ENCODE measurements at regions not wholly inside any gene's neighbourhood (a gene's known extent, or its start where the extent isn't known, plus 50 kb on each side); places are given as distances from the start of the nearest gene placed in this dataset.
A peak's percentile ranks its signal among the peaks of the same experiment; 100 is the strongest.
"Not testable (repeated sequence)": the region's sequence is repeated elsewhere in the genome, so short reads cannot be mapped to it uniquely, and the experiment has no call there.

DNA sequence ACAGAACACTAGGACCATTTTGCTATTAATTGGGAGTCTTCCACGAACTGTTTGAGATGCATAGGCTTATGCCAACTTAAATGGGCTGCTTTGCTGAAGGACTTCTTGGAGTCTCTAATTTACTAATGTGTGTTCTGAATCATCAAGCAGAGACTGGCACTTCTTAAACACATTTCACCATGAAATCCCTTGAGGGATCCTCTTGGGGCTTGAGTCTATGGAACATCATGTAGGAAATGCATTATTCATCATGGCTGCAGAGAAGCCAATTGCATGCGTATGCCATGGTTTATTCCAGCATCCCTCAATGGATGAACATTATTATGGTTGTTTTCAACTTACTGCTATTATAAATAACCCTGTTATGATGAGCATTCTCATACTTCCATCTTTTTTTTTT, 73.4 kb downstream of the FGD2 start:
- DNase-seq, result no peak

DNA sequence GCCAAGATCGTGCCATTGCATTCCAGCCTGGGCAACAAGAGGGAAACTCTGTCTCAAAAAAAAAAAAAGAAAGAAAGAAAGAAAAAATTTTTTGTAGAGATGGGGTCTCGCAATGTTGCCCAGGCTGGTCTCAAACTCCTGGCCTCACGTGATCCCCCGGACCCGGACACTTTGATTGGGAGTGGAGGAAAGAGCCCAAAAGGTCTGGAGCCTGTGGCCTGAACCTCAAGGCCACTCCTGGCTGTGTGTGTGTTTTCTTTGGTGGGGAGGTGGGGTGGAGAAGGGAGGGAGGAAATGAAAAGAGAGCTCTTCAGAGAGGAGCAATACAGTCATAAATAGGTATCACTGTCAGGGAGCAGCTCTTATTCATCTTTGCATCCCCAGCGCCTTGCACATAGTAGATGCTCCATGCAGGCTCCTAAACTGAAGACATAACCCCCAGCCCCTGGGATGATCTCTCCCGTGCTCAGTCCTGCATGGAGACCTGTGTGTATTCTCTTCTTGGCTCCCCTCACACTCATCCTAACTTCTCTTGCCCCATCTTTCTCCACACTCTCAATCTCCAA, 75.7 kb downstream of the FGD2 start:
- no peak for DNase-seq

DNA sequence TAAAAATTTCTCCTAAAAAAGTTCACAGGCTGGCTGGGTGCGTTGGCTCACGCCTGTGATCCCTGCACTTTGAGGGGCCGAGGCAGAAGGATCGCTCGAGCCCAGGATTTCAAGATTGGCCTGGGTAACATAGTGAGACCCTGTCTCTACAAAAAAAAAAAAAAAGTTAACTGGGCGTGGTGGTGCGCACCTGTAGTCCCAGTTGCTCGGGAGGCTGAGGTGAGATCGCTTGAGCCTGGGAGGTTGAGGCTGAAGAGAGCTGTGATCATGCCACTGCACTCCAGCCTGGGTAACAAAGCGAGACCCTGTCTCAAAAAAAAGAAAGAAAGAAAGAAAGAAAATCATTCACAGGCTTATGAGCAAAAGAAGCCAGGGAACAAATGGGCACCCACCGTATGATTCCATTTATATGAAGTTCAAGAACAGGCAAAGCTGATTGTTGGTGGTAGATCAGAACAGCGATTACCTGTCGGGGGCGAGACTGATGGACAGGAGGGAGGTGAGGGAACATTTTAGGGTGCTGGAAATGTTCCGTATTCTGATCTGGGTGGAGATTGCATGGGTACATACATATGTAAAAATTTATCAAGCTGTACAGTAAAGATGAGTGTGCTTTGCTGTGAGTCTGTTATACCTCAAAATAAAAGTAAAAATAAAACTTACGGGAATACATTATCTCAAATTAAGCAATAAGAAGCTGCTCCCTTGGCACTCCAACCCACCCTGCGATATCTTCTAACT, 77.1 kb downstream of the FGD2 start:
- DNase-seq, result no peak

DNA sequence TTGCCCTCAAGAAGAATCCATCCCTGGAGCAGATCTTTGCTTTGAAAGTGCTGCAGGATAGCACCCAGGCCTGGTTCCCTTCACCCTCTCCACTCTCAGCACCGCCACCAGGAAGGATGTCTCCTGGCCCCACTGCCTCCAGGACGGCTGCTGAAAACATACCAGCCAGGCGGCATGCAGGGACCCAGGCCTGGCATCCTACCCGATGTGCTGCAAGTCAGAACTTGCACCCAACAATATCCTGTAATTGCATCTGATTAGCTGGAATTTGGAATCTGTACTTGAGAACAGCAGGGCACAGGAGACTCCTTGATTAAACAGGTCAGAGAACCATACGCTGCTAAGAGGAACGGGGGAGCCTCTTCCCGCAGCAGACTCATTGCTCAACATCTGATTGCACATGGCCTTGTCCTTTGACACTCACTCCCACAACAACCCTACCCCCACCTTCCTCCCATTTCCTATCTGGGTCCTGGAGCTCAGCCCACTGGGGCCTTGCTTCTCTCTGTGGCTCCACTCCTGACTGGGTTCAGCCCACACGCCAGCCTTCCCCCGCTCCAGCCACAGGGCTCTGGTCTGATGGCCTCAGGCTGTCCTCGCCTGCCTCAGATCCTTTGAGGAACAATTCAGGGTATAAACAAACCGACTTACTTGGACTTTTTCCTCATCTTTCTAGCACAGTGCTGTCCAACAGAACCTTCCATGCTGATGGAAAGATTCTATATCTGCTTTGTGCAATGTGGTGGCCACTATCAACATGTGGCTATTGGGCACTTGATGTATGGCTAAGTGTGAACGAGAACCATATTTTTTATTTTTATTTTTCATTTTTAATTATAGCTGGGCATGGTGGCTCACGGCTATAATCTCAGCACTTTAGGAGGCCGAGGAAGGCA, 78.0 kb downstream of the FGD2 start:
- DNase-seq, result no peak

DNA sequence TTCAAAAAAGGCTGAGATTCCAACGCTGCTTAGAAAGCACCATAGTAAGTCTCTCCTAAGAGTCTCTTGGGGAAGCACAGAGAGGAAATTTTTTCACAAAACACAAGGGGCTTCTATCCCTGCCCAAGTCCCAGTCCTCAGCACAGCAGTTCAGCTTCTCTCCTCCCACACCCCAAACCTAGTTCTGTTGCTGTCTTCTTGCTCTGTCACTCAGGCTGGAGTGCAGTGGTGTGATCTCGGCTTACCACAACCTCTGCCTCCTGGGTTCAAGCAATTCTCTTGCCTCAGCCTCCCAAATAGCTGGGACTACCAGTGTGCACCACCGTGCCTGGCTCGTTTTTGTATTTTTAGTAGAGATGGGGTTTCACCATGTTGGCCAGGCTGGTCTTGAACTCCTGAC, 79.2 kb downstream of the FGD2 start:
- not testable (repeated sequence) for DNase-seq

DNA sequence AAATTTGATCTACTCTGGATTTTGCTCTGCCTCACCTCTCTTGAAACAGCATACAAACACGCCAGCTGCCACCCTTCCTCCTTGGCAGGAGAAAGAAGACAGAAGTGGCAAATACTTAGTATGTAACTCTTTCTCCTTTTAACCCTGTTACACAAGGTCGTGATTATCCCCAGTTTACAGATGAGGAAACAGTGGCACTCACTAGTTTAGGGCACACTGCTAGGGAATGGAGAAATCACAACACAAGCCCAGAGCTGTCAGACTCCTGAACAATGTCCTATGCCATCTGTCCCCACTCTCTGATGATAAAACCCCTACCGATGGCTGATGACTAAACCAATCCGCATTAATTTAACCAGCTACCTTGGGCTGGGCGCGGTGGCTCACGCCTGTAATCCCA, 79.7 kb downstream of the FGD2 start:
- DNase-seq, result no peak

DNA sequence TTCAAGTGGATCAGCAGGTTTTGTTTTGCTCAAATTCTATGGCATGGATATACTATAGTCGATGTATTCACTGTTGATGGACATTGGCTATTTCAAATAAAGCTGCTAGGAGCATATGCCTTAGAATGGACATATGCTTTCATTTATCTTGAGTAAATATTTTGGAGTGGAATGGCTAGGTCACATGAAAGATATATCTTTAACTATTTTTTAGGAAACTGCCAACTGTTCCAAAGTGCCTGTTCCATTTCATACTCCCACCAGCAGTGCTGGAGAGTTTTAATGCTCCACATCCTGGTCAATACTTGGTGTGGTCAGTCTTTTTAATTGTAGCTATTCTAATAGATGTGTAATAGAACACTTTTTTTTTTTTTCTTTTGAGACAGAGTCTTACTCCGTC, 81.1 kb upstream of the PIM1 start:
- DNase-seq, result no peak

DNA sequence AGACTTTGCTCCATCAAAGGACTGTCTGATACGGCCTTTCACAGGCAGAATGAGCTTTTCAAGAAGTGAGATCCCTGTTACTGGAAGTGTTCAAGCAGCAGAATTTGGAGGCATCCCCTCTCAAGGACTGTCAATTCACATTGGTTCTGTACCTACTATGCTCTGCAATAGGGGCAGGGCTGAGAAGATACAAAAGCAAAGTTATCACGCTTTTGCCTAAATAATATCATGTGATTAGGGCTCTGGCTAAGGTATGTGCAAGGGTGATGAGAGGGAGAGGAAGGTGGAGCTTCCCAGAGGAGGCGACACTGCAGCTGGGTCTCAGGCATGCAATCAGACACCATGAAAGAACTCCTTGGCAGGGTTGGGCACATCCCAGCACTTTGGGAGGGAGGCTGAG, 80.2 kb upstream of the PIM1 start:
- DNase-seq, result no peak

DNA sequence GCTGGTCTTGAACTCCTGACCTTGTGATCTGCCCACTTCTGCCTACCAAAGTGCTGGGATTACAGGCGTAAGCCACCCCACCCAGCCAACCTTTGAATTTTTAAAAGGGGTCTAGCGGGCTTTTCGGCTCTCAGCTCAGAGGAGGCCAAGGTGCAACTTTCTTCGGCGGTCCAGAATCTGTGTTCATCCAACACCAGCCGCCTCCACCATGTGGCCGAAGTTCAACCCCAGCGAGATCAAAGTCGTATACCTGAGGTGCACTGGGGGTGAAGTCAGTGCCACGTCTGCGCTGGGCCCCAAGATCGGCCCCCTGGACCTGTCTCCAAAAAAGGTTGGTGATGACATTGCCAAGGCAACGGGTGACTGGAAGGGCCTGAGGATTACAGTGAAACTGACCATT, 78.8 kb upstream of the PIM1 start:
- not testable (repeated sequence) for DNase-seq

DNA sequence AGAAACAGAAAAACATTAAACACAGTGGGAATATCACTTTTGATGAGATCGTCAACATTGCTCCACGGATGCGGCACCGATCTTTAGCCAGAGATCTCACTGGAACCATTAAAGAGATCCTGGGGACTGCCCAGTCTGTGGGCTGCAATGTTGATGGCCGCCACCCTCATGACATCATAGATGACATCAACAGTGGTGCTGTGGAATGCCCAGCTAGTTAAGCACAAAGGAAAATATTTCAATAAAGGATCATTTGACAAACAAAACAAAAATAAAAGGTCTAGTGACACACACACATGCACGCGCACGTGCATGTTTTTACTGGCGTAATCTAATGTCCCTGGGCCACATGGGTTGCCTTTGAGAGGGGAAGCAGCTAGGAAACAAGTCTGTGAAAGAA, 78.4 kb upstream of the PIM1 start:
- DNase-seq, result not testable (repeated sequence)

DNA sequence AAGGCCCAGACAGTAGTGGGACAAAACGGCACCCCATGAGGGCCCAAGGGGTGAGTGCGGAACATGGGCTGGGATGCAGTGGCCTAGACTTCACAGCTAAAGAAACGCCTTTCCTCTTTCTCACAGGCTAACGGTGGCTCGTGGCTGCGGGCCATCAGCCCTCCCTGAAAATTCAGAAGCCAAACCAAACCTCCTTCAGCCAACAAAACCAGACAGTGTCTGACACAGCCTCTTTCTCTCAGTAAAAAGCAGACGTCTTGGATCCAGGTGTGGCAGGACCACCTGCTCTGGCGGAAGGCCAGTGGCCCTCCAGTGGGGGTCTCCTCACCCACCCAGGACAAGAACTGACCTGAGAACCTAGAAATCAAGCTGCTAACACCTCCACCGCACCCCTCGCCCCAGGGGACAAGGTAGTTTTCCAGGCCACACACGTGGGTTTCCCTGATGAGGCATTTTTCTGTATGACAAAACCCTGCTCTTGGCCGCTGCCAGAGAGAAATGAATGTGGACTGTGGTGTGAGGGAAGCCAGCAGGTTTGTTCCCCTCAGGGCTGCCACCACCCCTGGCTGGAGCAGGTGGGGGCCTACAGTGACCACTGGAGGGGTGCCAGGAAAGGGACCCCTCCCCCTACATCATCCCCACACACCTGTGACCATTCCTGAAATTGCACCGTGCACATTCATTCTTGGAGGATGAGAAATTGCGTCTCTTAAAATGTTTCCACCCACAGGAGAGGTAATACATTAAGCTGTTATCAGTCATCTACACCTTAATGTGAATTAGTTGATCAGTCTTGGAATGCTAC, 76.8 kb upstream of the PIM1 start:
- DNase-seq, result no peak

DNA sequence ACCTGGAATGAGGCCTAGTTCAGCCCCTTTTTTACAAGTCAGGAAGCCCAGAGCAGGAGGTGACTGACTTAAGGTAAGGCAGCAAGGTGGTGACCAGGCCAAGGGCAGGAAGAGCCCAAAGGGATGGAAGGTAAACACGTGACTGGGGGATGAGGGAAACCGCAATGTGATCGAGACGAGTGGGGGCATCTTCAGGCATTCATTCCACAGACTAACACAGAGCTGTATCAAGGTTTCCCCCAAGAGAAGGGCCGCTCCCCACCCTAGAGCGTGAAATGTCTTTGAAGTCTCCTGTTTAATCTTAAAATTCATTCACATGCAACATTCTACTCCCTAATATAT, 76.3 kb upstream of the PIM1 start:
- no peak for DNase-seq

DNA sequence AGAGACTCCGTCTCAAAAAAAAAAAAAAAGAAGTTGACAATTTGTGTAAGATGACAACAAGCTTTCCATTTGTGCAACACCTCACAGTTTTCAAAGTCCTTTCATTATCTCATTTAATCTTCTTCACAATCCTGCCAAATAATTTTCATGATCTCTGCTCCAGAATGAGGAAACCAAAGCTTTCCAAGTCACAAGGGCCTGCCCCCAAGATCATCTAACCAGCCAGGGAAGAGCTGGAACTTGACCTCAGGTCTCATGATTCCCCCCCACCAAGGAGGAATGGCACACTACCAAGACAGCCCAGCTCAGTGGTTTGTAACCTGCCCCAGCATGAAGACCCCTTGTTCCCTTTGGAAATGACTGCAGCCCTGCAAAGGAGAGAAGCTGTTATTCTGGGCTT, 74.0 kb upstream of the PIM1 start:
- no peak for DNase-seq

DNA sequence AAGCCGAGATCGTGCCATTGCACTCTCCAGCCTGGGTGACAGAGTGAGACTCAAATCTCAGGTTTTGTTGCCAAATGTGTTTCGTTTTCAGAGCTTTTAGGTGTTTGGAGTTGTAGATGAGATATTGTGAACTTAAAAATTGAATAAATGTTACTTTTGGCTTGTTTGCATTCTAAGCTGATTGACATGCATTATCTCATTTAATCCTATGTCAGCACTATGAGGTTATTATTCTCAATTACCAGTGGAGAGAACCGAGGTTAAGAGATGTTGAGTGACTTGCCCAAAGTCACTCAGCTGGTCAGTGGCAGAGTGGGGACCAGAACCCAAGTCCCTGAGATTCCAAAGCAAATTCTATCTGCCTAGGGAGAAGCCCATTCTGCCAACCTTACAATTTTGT, 72.6 kb upstream of the PIM1 start:
- no peak for DNase-seq

DNA sequence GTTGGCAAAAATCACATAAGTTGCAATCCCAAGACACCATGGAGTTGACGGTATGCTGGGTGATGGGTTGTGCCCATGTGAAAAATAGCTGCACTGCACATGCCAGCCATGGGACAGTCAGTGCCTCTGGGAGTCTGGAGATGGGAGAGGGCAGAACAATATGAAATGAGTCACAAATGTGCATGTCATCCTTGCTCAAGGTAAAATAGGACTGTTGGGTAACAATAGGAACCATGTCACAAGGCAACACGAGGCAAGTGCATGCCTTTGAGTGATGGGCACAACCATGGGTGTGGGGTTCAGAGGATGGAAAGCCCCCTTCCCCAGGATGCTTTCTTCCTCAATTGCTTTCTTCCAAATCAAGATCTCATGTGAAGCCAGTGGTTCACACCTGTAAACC, 70.5 kb upstream of the PIM1 start:
- DNase-seq, result no peak

DNA sequence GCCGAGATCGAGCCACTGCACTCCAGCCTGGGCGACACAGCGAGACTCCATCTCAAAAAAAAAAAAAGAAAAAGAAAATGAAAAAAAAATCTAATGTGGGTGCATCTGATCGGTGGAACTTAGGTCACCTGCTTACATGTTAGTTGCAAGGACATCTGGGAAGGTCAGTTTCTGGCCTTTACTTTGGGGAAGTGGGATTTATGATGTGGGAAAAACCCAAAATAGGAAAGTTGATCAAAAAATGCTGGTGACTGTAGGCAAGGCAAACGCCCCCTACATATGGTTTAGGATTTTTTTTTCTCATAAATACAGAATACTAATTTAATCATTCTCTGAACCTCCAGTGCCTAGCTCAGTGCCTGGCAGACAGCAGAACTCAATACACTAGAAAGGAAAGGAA, 69.2 kb upstream of the PIM1 start:
- no peak for DNase-seq

DNA sequence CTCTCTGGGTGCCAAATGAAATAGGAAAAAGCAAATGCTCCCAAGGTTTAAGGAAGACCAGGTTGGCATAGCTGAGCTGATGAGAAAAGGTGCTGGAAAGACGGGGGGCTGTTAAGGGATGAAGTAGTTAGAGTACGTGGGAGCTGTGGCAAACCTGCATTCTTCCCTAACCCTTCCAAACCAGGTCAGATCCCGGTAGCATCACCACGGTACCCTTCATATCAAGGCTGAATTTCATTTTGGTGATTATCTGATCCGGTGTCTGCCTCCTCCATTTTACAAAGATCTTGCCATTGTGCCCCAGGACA, 68.0 kb upstream of the PIM1 start:
- DNase-seq, result no peak

DNA sequence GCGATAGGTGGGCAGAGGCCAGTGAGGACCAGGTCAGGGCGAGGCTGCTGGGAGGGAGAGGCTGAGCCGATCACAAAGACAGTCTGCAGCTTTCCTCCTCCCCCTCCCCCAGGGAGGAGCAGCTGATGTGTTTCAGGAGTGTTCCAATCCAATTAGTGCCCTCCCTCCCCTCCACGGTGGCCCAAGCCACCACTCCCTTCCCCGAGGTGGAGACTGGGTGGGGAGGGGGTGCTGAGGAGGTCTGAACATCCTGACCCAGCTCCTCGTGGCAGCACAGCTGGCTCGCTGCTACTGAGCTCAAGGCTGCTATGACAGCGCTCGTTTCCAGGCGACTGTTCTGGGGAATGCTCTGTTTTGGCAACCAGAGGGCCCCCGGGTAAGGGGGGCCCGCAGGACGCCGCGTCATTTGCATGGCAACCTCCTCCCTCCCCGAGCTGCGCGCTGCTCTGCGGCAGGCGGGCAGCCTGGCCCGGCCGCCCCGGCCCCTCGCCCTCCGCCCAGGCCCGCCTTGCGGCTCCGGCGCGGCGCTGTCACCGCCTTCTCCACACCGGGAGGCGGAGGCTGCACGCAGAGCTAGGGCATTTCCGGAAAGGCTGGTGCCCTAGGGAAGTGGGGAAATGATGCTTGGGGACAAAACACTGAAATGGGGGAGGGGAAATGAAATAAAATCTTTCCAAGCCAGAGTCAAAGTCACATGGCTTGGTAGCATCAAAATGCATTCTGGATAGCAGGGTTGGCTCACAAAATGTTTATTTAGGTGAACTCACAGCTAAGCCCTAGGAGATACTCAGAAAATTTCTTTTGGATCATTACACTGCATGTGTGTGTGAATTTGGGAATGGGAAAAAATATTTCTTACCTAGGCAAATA, 67.4 kb upstream of the PIM1 start:
- peak; percentile 65 for DNase-seq

DNA sequence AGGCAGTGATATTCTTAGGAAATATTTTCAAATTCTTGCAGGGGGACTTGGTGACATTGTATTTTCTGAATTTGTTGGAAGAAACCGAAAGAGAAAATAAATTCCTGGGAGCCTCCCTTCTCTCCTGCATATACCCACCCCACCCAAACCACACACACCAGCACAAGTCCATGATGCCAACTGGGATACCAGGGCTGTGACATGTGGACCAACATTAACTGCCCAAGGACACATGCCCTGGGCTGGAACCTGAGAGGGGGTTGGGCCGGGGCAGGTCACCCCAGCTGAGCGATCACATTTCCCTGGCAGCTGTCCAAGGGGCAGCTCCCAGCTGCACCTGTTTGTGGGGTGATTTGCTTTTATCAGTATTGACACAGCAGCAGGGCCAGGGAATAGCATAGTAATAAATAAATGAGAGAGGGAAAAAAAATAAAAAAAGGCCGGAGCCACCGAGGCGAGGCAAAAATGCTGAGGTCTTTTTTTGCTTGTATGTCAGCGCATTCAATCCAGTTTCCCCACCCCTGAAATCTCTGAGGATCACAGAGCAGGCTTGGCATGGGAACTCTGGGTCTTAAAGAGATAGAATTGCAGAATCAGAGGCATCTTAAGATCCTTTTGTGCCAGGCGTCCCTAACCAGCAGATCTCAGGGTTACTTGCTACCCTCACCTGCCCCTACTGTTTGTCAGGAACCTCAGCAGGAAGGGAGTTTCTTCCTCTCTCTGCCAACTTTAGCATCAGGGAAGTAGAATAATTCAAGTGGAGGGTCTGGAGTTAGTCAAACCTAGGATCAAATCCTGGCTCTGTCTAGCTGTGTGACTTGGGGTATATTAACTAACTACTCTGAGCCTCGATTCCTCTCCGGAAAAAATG, 66.5 kb upstream of the PIM1 start:
- DNase-seq, result no peak

DNA sequence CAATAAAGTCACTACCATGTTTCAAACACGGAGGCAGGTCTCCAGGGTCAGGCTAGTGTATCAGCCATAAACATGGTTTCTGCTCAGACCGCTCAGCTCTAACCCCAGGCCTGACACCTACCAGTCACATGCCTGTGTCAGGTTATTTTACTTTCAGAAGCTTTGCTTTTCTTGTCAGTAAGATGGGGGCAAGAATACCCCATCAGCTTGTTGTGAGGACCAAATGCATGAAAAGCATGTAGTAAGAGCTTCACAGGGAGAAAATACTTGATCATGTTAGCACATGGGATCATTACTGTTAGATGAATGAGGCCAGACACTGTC, 65.2 kb upstream of the PIM1 start:
- no peak for DNase-seq

DNA sequence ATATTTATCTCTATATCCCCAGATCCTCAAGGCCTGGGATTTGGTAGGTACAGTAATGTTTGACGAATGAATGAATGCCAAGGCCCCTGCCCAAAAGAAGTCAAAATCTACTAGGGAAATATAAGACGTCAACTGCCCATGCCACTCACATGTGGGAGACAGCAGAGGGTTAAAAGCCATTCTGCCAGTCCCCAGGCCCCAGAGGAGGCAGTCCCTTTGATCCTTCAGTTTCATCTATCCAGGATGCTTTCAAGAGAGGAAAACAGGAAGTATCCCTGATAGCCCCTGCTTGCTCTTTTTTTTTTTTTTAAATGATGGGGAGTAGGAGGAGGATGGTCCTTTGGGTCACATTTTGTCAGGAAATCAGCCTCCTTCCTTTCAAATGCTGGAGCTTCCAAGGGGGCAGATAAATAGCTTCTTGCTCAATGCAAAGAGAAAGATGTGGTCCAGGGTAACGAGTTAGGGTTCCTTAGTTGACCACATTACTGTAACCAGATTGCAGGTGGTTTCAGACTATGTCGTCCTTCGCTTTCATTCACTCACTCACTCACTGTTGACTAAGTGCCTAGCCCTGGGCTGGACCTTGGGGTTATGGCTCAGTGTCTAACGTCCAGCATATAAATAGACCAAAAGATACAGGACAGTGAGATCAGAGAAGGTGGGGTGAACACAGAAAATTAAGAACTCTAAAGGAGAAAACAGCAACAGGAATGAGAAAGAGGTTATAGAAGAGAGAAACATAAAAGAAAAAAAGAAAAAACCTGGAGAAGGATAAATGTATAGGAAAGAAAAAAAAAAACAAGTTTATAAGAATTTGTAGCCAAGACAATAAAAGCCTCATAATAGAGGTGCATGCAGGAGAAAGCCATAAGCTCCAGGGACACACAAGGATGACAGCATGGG, 64.6 kb upstream of the PIM1 start:
- DNase-seq, result no peak

Measured in activated CD8-positive, alpha-beta memory T cell treated with anti-CD3 and anti-CD28 coated beads, Interleukin-2, amount 50 U/mL, for 4 hours (primary cell).